ENCODE measurements at regions not wholly inside any gene's neighbourhood (a gene's known extent, or its start where the extent isn't known, plus 50 kb on each side); places are given as distances from the start of the nearest gene placed in this dataset.

DNA sequence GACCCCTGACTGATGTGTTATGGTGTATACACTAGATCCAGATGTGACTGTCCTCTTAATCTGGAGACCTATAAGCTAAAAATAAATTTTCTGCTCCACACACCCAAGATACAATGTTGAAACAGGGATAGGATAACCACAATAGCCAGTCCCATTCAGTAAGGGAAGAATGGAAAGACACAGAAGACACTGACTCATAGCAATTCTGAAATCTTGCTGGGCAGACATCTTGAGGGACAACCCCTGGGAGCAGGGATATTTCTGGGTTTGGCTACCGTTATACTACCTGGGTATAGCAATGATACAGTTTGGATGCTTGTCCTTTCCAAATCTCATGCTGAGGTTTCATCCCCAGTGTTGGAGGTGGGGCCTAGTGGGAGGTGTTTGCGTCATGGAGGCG lies 93.9 kb downstream of the BUD13 start:
- TF ChIP-seq, protein P1, sequence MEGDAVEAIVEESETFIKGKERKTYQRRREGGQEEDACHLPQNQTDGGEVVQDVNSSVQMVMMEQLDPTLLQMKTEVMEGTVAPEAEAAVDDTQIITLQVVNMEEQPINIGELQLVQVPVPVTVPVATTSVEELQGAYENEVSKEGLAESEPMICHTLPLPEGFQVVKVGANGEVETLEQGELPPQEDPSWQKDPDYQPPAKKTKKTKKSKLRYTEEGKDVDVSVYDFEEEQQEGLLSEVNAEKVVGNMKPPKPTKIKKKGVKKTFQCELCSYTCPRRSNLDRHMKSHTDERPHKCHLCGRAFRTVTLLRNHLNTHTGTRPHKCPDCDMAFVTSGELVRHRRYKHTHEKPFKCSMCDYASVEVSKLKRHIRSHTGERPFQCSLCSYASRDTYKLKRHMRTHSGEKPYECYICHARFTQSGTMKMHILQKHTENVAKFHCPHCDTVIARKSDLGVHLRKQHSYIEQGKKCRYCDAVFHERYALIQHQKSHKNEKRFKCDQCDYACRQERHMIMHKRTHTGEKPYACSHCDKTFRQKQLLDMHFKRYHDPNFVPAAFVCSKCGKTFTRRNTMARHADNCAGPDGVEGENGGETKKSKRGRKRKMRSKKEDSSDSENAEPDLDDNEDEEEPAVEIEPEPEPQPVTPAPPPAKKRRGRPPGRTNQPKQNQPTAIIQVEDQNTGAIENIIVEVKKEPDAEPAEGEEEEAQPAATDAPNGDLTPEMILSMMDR (IDR thresholded peaks at IDR 0.05) = no peak
- no peak for TF ChIP-seq EP300 (IDR thresholded peaks at IDR 0.05)
- TF ChIP-seq POLR2A (IDR thresholded peaks at IDR 0.05) = no peak
